ENCODE measurements at regions not wholly inside any gene's neighbourhood (a gene's known extent, or its start where the extent isn't known, plus 50 kb on each side); places are given as distances from the start of the nearest gene placed in this dataset.
"Not testable (repeated sequence)": the region's sequence is repeated elsewhere in the genome, so short reads cannot be mapped to it uniquely, and the experiment has no call there.

- DNase-seq: no peak
Observed at GRCh38 chr6:156599978-156600590, 177.1 kb upstream of the ARID1B start.

DNA sequence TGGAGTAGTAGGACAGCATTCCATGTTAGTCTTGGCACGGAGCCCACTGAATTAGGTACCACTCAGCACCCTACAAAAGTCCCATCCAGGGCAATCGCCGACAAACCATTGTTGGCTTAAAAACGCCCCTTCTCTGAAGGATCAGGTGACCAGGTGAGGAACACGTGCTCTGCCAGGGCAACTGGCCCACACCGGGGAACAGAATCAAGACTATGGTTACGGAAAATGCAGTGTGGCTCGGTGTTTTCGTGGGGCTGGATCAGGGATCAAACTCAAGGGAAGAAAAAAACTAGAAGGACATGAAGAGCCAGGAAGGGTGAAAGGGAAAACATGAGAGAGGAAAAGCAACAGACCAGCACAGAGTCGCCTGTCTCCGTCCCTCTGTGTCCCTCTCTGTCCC, 177.8 kb upstream of the ARID1B start:
- DNase-seq: no peak

- DNase-seq: no peak
Observed at GRCh38 chr6:156598855-156599180, 178.4 kb upstream of the ARID1B start.

- DNase-seq: no peak
Observed at GRCh38 chr6:156598071-156598854, 178.9 kb upstream of the ARID1B start.

GRCh38 chr6:156597095-156597494, 180.1 kb upstream of the ARID1B start:
- DNase-seq: no peak

DNA sequence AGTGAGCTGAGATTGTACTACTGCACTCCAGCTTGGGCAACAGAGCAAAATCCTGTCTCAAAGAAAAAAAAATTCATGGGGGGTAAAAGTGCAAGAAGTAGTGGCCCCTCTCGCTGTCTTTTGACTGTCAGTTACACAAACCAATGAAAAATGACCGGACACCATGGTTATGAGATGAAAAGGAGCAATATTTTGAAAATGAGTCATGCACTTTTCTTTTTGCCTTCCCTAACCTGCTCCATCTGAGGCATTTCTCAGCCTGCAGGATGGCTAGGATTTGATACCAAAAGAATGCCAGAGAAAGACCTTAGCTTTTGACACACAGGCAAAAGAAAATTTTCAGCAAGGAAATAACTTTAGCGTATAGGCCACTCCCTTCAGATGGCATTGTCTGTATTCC, 181.7 kb upstream of the ARID1B start:
- DNase-seq: peak; percentile 13

DNA sequence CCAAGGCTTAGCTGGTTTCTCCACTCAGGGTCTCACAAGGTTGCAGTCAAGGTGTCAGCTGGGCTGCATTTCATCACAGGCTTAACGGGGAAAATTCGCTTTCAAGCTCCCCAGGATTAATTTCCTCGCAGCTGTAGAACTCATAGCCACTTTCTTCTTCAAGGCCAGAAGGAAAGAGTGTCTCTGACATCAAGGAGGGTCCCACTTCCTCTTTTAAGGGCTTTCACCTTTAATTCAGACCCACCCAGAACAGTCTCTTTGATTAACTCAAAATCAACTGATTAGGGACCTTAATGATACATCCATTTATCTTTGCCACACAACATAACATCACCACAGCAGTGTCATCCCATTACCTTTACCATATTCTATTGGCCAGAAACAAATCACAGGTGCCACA, 183.3 kb upstream of the ARID1B start:
- DNase-seq: no peak

- no peak for DNase-seq
Observed at GRCh38 chr6:156593127-156593526, 184.1 kb upstream of the ARID1B start.

DNA sequence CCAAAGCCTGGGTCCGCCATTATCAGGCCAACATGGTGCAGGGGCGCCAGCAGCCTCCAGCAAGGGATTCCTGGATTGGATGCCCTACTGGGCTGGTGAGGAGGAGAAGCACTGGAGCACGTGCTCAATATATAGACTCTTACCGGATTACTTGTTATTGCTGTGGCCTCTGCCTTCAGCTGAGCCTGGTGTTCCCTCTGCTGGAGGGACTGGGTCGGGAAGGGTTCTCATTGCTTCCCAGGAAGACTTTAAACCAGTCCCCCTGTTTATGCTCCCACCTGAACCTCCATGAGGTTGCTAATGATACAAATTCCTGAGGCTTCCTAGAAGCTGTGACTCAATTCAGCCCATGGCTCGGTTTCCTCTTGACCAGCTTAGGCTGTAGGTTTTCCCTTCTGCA, 186.7 kb upstream of the ARID1B start:
- DNase-seq: no peak

- DNase-seq: peak; percentile 69
Observed at GRCh38 chr6:156589281-156589680, 187.9 kb upstream of the ARID1B start.

- no peak for DNase-seq
Observed at GRCh38 chr6:156587751-156588301, 189.4 kb upstream of the ARID1B start.

DNA sequence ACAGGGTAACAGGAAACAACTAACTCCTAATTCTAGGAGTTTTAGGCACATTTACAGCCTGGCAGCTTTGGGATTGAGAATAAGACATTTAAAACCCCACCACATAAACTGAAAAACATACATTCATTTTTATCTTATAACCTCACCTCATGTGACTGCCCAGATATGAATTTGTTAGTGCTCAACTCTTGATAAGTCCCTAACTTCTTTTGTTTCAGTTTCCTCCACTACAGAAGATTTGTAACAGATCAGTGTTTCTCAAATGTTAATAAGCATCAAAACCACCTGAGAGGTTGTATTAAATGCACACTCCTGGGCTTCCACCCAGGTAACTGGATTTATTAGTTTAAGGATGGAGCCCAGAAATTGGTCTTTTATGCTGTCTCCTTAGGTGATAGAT, 190.1 kb upstream of the ARID1B start:
- no peak for DNase-seq

GRCh38 chr6:156585859-156586258, 191.3 kb upstream of the ARID1B start:
- no peak for DNase-seq

- DNase-seq: not testable (repeated sequence)
Observed at GRCh38 chr6:156584121-156584520, 193.1 kb upstream of the ARID1B start.

GRCh38 chr6:156583083-156583482, 194.1 kb upstream of the ARID1B start:
- no peak for DNase-seq

DNA sequence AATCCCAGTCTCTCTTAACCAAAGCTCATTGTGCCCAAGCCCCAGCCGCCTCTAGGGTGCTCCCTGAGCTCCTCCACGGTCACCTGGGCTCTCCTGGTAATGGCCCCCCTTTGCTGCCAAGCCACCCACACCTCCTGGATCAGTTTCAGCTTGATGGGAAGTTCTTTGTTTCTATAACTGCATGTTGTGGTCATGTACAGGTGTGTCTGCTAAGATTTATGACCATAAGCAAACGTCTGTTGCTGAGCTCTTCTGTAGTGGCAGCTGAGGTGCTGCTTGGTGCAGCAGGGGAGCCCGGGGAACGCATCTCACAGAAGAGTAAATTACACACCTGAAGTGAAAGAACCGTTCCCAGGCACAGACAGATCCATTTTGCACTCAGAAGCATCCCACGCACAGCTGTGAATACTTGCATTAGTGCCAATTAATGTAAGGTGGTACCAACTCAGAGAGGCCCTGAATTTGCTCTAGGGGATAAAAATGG, 194.6 kb upstream of the ARID1B start:
- DNase-seq: no peak

DNA sequence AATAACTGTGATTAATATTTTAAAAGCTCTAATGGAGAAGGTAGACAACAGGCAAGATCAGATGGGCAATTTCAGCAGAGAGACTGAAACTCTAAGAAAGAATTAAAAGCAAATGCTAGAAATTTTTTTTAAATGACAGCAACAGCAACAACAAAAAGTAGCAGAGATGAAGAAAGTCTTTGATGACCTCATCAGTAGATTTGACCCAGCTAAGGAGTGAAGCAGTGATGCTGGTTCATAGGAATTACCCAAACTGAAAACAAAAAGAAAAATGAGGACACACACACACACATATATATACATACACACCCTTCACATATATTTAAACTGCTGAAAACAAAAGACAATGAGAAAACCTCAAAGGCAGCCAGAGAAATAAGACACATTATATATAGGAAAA, 197.6 kb upstream of the ARID1B start:
- DNase-seq: no peak

DNA sequence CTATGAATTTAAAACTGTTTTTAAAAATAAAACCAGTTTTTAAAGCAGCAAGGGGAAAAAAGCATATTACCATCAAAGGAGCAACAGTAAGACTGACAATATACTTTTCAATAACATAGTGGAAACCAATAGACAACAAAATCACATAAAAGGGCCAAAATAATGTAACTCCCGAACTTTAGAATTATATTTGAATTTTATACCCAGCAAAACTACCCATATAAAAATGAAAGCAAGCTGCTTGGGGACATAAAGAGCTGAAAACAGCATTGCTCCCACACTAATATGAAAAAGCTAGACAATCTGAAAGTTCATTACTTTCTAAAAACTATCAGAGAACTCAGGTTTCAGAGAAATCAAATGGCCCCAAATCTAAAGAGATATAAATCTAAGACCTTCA, 199.4 kb upstream of the ARID1B start:
- no peak for DNase-seq

DNA sequence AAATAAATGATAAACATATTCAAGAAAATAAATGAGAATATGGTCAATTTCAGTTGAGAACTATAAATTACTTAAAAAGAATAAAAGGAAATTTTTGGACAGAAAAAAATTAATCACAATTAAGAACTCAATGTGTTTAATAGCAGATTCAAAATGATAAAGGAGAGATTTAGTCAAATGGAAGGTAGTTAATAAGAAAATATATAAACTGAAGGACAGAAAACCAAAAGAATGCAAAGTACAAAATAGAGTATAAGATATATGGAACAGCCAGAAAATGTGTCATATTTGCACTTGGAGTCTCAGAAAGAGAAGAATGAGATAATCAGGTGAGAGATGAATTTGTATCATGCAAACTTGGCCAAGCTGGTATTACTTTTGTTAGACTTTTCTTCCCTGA, 201.8 kb upstream of the ARID1B start:
- no peak for DNase-seq

DNA sequence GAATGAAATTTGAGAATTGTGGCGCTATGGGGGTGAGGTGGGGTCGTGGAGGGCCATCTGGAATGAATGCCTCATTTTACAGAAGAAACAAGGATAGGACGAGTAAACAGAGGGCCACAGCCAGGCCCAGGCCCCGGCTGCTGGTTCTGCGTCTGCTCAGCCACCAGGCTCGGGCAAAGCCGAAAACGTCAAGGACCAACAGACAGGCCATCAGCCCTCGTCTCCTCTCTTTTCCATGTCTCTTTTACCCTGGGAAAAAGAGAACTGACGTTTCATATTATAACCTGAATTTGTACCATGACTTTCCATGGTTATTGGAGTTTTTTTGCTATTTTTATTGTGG, 212.4 kb upstream of the ARID1B start:
- DNase-seq: no peak

DNA sequence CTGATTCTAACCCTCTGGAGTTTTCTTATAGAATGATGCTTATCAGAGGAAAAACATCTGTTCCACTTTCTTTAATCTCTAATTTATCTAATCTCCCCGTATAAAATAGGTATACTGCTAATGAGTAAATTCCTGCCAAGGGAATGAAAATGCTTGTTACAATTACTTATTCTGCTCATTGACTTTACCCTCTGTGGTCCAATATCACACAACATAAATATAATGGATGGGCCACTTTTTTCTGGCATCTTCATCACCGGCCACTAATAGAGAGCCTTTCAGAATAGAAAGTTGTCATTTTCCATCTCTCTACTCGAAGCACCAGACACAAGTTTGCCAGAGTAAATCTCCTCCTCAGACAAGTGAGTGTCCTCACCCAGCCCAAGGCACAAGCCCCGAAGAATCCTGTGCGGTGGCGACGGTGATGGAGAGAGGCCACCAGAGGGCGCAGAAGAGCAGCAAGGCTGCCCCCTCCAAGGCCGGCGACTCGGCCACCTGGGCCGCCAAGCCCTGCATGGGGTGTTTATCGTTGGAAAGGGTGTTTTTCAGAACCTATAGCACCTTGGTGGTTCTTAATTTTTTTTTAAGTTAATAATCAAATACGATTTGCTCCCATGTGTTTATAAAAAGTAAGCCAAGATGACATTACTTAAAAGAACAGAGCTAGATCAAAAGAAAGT, 212.9 kb upstream of the ARID1B start:
- peak; percentile 46 for DNase-seq

GRCh38 chr6:156563714-156564113, 213.5 kb upstream of the ARID1B start:
- DNase-seq: no peak

DNA sequence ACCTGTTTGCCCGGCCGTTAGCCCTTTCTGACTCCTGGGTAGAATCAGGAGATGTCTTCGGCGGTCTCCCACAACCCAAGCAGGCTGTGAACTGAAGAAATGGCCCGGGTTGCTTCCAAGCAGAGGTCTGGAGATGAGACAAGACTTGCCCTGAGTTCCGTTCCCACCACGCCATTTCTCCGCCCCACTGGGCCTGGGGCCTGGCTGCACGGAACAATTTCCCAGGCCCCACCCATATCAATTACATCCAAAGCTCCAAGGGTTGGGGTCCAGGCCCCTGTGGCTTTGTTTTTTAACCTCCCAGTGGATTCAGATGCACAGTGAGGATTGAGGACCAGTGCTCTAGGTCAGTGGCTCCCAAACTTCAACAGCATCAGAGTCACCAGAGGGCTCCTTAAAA, 214.5 kb upstream of the ARID1B start:
- DNase-seq: no peak

DNA sequence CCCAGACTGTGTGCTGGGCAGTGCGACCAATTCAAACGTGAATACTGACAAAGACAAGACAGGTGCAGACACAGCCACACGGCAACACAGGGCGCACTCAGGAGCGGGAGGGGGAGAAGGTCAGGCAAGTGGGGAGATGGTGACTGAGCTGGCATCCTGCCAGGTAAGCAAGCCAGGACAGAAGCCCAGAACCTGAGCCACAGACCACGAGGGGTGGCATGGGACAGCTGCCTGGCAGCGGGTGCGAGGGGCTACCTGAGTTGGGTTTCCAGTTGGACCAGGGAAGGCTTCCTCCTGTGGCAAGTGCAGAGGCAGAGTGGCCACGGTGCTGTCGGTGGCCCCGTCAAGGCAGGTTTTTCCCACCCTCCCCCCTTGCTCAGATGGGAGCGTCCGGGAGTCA, 215.2 kb upstream of the ARID1B start:
- DNase-seq: no peak
